GM21723 (cell line): ENCODE measurements at regions not wholly inside any gene's neighbourhood (a gene's known extent, or its start where the extent isn't known, plus 50 kb on each side); places are given as distances from the start of the nearest gene placed in this dataset.
"Not testable (repeated sequence)": the region's sequence is repeated elsewhere in the genome, so short reads cannot be mapped to it uniquely, and the experiment has no call there.

ENCODE experiments used
- ATAC-seq: cut with Tn5 transposase; IDR thresholded peaks from one replicate; pipeline ENCODE4 v1.9.1; 2021; ENCODE audit warnings: mild to moderate bottlenecking, moderate library complexity; ENCODE audit not compliant: unreplicated experiment

GRCh38 chr13:67410645-67411044, 180.5 kb upstream of the PCDH9 start:
- no peak for ATAC-seq

GRCh38 chr13:67408798-67409197, 178.7 kb upstream of the PCDH9 start:
- no peak for ATAC-seq

DNA sequence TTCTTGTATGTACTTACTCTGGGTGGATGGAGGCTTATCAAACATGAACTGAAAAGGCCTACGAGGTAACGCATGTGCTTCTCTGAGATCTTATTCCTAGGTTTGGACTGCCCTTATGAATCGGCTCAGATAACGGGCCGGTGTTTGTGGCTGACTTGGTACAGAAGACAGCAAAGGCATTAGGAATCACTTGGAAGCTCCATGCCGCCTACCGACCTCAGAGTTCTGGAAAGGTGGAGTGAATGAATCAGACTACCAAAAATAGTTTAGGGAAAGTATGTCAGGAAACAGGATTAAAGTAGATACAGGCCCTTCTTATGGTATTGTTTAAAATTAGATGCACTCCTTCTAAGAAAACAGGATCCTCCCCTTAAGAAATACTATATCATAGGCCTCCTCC, 172.4 kb upstream of the PCDH9 start:
- no peak for ATAC-seq

GRCh38 chr13:67395577-67395976, 165.4 kb upstream of the PCDH9 start:
- ATAC-seq, result no peak

DNA sequence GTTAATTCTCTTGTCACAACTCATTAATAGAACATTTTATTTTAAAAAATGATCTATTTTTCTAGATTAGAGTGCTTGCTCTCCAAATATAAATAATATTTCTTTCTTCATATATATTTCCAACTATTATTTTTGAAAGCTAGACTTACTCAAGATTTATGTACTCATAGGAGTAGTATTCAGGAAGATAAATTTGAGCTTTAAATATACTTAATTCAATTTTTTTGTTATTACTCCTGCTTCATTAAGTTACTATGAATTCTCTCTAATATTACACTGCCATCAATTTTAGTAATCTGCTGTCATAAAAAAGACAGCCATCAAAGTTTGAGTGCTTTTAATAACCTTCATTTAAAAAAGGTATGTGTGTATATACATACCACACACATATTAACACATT, 161.9 kb upstream of the PCDH9 start:
- no peak for ATAC-seq

DNA sequence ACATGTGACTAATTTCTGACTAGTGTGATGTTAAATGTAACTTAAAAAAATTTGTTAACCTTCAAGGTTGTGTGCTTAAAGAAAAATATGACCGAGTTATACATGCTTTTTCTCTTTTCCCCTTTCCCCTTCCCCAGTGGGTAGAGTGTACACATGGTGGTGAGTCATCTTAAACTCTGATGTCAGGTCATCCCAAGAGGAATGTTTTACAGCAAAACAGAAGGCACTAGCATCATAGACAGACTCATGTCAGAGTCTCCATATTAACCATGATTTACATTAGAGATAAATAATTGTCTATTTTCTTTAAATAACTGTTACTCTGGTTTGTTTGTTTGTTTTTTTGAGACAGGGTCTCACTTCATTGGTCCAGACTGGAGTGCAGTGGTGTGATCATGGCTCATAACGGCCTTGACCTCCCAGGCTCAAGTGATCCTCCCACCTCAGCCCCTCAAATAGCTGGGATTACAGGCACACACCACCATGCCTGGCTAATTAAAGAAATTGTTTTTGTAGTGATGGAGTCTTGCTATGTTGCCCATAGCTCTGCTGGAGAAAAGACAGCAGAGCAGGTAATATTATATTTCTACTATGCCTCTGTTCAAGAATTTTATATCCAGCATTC, 160.4 kb upstream of the PCDH9 start:
- no peak for ATAC-seq

DNA sequence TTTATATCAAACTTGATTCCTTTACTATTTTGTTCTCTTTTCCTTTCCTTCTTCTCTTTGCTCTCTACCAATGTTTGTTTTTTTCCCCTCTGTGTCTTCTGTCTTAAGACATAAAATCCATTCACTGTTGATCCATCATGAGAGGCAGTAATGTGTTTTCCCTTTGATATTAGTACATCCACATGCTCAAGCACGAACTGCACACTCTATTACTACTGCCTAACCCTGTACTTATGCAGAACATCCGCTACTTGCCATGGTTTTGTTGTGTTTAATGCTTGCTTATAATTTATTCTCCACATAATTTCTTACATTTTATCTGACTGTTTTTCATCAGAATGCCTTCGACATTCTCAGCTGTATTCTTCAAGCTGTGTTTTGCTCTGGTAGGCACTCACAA, 159.0 kb upstream of the PCDH9 start:
- no peak for ATAC-seq

DNA sequence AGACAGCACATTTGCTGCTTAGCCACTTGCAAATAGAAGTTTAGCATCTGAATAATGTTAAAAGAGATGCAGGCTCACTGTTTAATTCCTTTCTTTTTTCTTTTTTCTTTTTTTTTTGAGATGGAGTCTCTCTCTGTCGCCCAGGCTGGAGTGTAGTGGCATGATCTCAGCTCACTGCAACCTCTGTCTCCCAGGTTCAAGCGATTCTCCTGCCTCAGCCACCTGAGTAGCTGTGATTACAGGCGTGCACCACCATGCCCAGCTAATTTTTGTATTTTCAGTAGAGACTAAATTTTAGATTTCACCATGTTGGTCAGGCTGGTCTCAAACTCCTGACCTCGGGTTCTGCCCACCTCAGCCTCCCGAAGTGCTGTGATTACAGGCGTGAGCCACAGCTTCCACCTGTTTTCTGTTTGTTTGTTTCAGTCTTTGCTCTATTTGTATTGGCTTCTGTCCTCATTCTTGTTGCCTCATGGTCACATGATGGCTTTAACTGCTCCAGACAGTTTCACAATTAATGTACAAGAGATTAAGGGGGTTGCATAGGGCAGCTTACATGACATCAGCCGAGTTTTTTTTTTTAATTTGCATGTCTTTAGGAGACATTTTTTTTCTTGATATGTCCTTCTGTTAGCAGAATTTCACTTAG, 153.1 kb upstream of the PCDH9 start:
- ATAC-seq, result not testable (repeated sequence)

GRCh38 chr13:67377919-67378318, 147.8 kb upstream of the PCDH9 start:
- no peak for ATAC-seq

DNA sequence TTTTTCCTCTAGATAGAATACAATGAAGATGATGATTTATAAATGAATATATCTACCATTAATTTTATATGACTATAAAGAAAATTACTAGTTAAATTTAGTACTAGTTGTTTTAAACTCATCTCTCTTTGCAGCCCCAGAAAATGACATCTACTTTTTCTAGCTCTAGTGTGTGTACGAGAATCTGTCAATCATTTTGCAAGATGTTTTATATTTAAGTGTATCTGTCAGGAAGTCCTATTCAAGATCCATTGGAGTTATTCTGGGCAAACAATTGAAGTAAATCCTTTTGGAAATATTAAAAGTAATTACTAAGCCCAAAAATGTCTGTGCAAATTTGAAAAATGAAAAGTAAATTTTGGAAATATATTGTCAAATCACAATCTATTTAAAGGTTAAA, 144.3 kb upstream of the PCDH9 start:
- no peak for ATAC-seq

DNA sequence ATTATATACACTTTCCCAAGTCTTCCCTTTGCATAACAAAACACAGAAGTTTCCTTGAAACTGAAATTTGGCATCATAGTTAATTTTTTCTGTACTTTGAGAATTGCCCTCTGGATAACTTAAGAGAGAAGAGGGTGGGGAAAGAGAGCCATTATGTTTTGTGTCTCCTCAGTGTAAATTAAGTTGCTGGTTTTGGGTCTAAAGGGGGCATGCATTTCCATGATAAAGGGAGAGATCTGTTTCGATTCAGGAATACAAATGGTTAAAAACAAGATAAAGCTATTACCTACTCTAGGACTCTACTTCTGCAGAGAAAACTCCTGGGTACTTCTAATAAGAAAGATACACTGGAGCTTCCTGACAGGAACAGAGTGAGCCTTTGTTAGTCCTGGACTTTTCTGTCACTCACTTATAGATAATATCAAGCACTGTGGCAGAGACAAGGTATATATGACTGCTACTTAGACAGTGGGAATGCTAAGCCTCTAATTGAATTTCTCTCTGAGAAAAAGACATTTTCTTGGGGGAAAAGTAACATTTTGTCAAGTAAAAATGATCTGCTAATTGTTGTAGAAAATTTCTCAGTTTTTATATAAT, 142.8 kb upstream of the PCDH9 start:
- no peak for ATAC-seq

- no peak for ATAC-seq
Observed at GRCh38 chr13:67369895-67370660, 139.9 kb upstream of the PCDH9 start.

- ATAC-seq, result no peak
Observed at GRCh38 chr13:67367399-67367798, 137.3 kb upstream of the PCDH9 start.

- ATAC-seq, result no peak
Observed at GRCh38 chr13:67366533-67366932, 136.4 kb upstream of the PCDH9 start.

GRCh38 chr13:67355812-67356476, 125.8 kb upstream of the PCDH9 start:
- ATAC-seq, result no peak

GRCh38 chr13:67353941-67354340, 123.8 kb upstream of the PCDH9 start:
- no peak for ATAC-seq

GRCh38 chr13:67353031-67353430, 122.9 kb upstream of the PCDH9 start:
- no peak for ATAC-seq

GRCh38 chr13:67351909-67352308, 121.8 kb upstream of the PCDH9 start:
- ATAC-seq, result no peak

GRCh38 chr13:67351114-67351513, 121.0 kb upstream of the PCDH9 start:
- ATAC-seq, result no peak

DNA sequence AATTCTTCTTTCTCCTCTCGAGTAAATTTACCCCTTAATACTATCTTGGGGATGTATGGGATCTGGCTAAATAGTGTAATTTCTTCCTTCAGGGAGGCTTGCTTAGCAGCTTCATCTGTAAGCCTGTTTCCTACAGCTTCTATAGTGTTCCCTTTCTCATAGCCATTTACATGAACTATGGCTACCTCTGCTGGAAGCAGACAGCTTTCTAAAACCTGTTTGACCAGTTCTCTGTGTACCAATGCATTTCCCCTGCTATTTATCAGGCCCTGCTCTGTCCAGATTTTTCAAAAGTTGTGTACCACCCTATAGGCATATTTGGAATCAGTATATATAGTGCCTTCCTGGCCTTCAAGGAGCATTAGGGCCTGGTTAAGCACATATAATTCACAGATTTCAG, 113.6 kb upstream of the PCDH9 start:
- no peak for ATAC-seq

GRCh38 chr13:67341406-67341805, 111.3 kb upstream of the PCDH9 start:
- no peak for ATAC-seq
